HepG2 (cell line): ENCODE measurements at regions not wholly inside any gene's neighbourhood (a gene's known extent, or its start where the extent isn't known, plus 50 kb on each side); places are given as distances from the start of the nearest gene placed in this dataset.
A peak's percentile ranks its signal among the peaks of the same experiment; 100 is the strongest.
"Not testable (repeated sequence)": the region's sequence is repeated elsewhere in the genome, so short reads cannot be mapped to it uniquely, and the experiment has no call there.

ENCODE experiments used
- ATAC-seq: fragments of 200-7000 bp; cut with Tn5 transposase; 3 replicates; pipeline ENCODE4 v1.9.1; 2020; ENCODE audit warnings: mild to moderate bottlenecking, moderate library complexity
- BruUV-seq: library from RNA; stranded (reverse); fragments of 400-500 nt; replicated peaks from 2 replicates; lab custom pipeline; 2021; lab: Mats Ljungman, UMichigan
- CTCF ChIA-PET: fragments of 300-600 bp; formaldehyde crosslinking; extraction: SDS; loops from one replicate; lab custom pipeline; 2021; ENCODE audit warnings: low total read pairs, inconsistent platforms, low intra/inter-chr PET ratio; lab: Yijun Ruan, JAX
- POLR2A ChIA-PET: fragments of 350-600 bp; sonication (Branson Sonifier 250); formaldehyde crosslinking; loops from one replicate; lab custom pipeline; 2020; ENCODE audit warnings: antibody characterized with exemption, inconsistent platforms; lab: Yijun Ruan, JAX
- DNase-seq: peaks from one replicate; pipeline ENCODE4 v3.0.0-alpha.2; 2015; ENCODE audit warnings: low spot score
- FAIRE-seq: peaks from 3 replicates; lab custom pipeline; 2011; peaks lifted over from hg19 to GRCh38; lab: Jason Lieb, UNC
- H2AFZ ChIP-seq: one replicate; pipeline ENCODE4 v1.6.1; 2011; ENCODE audit warnings: low read length, inconsistent platforms
- H3K27ac ChIP-seq: fragments of 300-600 bp; 3 replicates; pipeline ENCODE4 v1.8.0; 2011; ENCODE audit warnings: mixed run types, mild to moderate bottlenecking, mixed read lengths, low read length, inconsistent platforms; ENCODE audit not compliant: insufficient read depth; ENCODE audit errors: extremely low read length
- H3K27me3 ChIP-seq, 2 experiments: fragments of 200-600 bp in 1 of 2; 2 replicates in 1 of 2; 3 replicates in 1 of 2; pipeline versions ENCODE4 v1.6.0 to v1.8.0; 2011; ENCODE audit warnings: low read length in 2 of 2, mild to moderate bottlenecking in 2 of 2, moderate library complexity in 2 of 2, inconsistent platforms in 1 of 2; ENCODE audit not compliant: insufficient read depth in 2 of 2, control insufficient read depth in 1 of 2
- H3K36me3 ChIP-seq, 2 experiments: fragments of 200-600 bp in 1 of 2; replicated peaks in 1 of 2; 2 replicates in 1 of 2; 3 replicates in 1 of 2; pipeline versions ENCODE4 v1.5.1 to v1.8.0; 2011; ENCODE audit warnings: low read length in 2 of 2, inconsistent platforms in 1 of 2; ENCODE audit not compliant: insufficient read depth in 2 of 2, control insufficient read depth in 1 of 2
- H3K4me1 ChIP-seq: 2 replicates; pipeline ENCODE4 v1.5.1; 2012; ENCODE audit warnings: low read length, inconsistent platforms; ENCODE audit not compliant: insufficient read depth
- H3K4me2 ChIP-seq: 2 replicates; pipeline ENCODE4 v1.6.0; 2011; ENCODE audit warnings: low read depth, low read length, inconsistent platforms
- H3K4me3 ChIP-seq, 3 experiments: fragments of 200-600 bp in 1 of 3; sonication (generic), shearing (Covaris generic) in 1 of 3; replicated peaks in 1 of 3; 2 replicates each; pipeline ENCODE4 v1.5.1; 2011 to 2016; ENCODE audit warnings: low read length in 3 of 3, inconsistent platforms in 2 of 3, low read depth in 2 of 3, mild to moderate bottlenecking in 2 of 3, control low read depth in 1 of 3, mixed read lengths in 1 of 3; ENCODE audit not compliant: insufficient read depth in 1 of 3
- H3K79me2 ChIP-seq: one replicate; pipeline ENCODE4 v1.6.1; 2011; ENCODE audit warnings: low read length, inconsistent platforms; ENCODE audit not compliant: insufficient read depth
- H3K9ac ChIP-seq: 2 replicates; pipeline ENCODE4 v1.6.0; 2011; ENCODE audit warnings: mild to moderate bottlenecking, low read depth, low read length, inconsistent platforms; ENCODE audit not compliant: insufficient read depth
- H3K9me3 ChIP-seq: 2 replicates; pipeline ENCODE4 v1.5.1; 2012; ENCODE audit warnings: mild to moderate bottlenecking, low read length
- H4K20me1 ChIP-seq: 2 replicates; pipeline ENCODE4 v1.6.0; 2011; ENCODE audit warnings: inconsistent platforms, mild to moderate bottlenecking, low read length, moderate library complexity; ENCODE audit not compliant: insufficient read depth
- MAFF ChIP-seq: IDR thresholded peaks from 2 replicates; pipeline ENCODE4 v1.6.1; 2011; ENCODE audit warnings: low read depth, low read length, improper control_type of control experiment
- MAFK ChIP-seq, 2 experiments: IDR thresholded peaks in 1 of 2; conservative IDR thresholded peaks in 1 of 2; 2 replicates each; pipeline ENCODE4 v1.6.1; 2011; ENCODE audit warnings: improper control_type of control experiment in 2 of 2, low read length in 2 of 2
- WGBS: methylation state at CpG from one replicate; pipeline ENCODE4 v1.1.6; 2017; ENCODE audit warnings: low lambda C conversion rate; 5-methylcytosine and 5-hydroxymethylcytosine counted together
- in situ Hi-C: cut with HindIII; loops from 2 replicates; pipeline ENCODE4 v1.10.0; 2017; ENCODE audit warnings: low pct_unique_long_range_greater_than_20kb; ENCODE audit not compliant: extremely low pct_ligation_motif_present
- intact Hi-C: fragments of 100-400 bp; cut with micrococcal nuclease; formaldehyde crosslinking; loops from one replicate; pipeline ENCODE4 v1.10.0; 2022; ENCODE audit not compliant: unreplicated experiment
- TF ChIP-seq, protein P1 (sequence below): IDR thresholded peaks from 2 replicates; pipeline ENCODE4 v1.6.1; 2016; ENCODE audit warnings: missing compliant biosample characterization, missing genetic modification reagents, borderline replicate concordance

DNA sequence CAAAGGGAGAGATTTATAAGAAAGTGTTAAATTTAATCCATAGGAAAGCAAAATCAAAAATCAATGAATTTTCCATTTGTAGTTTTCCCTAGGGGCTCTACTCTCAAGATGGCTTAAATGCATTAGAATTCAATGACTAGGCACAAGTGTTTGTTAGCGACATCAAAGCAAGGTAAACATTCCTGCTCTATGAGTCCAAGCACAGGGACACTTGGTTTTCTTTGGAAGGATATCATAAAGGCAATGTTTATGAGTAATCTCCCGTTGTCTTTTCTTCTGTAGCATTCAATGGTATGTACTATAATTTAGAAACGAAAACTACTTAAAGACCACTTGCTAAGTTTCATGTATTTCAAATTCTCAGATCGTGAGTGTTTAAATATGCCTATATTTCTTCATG is 54.8 kb upstream of the ZNF717 start:
- POLR2A ChIA-PET, ATAC-seq, H4K20me1 ChIP-seq, H3K27ac ChIP-seq, H3K9ac ChIP-seq, H3K4me2 ChIP-seq, H2AFZ ChIP-seq, intact Hi-C loops, DNase-seq, CTCF ChIA-PET, H3K4me3 ChIP-seq, H3K27me3 ChIP-seq, in situ Hi-C loops, BruUV-seq, H3K4me1 ChIP-seq, H3K79me2 ChIP-seq, FAIRE-seq, H3K36me3 ChIP-seq: not testable (repeated sequence)
- WGBS: 2% methylated on average over 4 of the region's 4 CpGs
- peaks cover 53% of the 10 kb centered on the region for H3K9me3 ChIP-seq

DNA sequence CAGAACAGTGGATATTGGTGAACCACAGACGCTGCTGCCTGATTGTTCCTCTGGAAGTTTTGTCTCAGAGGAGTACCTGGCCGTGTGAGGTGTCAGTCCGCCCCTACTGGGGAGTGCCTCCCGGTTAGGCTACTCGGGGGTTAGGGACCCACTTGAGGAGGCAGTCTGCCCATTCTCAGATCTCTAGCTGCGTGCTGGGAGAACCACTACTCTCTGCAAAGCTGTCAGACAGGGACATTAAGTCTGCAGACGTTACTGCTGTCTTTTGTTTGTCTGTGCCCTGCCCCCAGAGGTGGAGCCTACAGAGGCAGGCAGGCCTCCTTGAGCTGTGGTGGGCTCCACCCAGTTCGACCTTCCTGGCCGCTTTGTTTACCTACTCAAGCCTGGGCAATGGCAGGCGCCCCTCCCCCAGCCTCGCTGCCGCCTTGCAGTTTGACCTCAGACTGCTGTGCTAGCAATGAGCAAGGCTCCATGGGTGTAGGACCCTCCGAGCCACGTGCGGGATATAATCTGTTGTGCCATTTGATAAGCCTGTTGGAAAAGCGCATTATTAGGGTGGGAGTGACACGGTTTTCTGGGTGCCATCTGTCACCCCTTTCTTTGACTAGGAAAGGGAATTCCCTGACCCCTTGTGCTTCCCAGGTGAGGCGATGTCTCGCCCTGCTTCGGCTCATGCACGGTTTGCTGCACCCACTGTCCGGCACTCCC is 65.1 kb upstream of the ZNF717 start:
- H3K4me1 ChIP-seq, FAIRE-seq, H2AFZ ChIP-seq, in situ Hi-C loops, ATAC-seq, H3K27me3 ChIP-seq, H3K36me3 ChIP-seq, H3K27ac ChIP-seq, intact Hi-C loops, CTCF ChIA-PET, H3K4me2 ChIP-seq, H3K4me3 ChIP-seq, BruUV-seq, H3K9ac ChIP-seq, H3K79me2 ChIP-seq, DNase-seq, H4K20me1 ChIP-seq, POLR2A ChIA-PET: not testable (repeated sequence)
- peaks cover 19% of the 10 kb centered on the region; the same call in 1 of the 2 replicates for H3K9me3 ChIP-seq
- 20% methylated on average over 11 of the region's 22 CpGs for WGBS

DNA sequence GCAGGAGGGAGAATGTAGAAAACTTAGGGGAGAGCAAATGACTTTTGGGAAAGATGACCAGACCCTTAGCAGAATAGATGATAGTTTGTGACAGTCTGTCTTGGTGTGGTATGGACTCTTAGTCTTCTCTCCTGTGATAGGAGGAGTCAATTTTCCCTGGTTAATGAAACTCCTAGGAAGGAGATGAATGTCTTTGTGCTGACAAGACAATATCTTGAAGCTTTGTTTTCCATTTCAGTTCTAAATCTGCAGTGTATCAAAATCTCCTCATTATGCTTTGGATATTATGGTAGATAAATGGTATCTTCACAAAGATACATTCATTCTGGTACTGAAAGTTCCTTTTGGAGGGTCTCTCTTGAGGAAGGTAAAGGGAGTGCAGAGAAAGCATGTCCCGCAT is 77.8 kb upstream of the ZNF717 start:
- intact Hi-C loops (no loop called here), in situ Hi-C loops (no loop called here)
- no peaks in the 10 kb centered on the region for H3K79me2 ChIP-seq
- ATAC-seq: no peak
- H3K27ac ChIP-seq: no peak overlapping the region
- H3K27me3 ChIP-seq: no peaks in the 10 kb centered on the region
- ChIA-PET POLR2A (no interaction called here), CTCF (no interaction called here)
- H2AFZ ChIP-seq: no peak overlapping the region
- no peak overlapping the region for H3K4me2 ChIP-seq
- H4K20me1 ChIP-seq: no peaks in the 10 kb centered on the region
- no peak overlapping the region for H3K9ac ChIP-seq
- peaks cover 63% of the 10 kb centered on the region for H3K9me3 ChIP-seq
- no peak overlapping the region for H3K4me3 ChIP-seq
- no peak for FAIRE-seq
- DNase-seq: no peak
- TF ChIP-seq MAFK (conservative IDR thresholded peaks at IDR 0.05 in 1 of 2, IDR thresholded peaks at IDR 0.05 in 1 of 2; ENCODE audit: low read length in 2 of 2) (peak; percentile 62 to 88; a peak in 3 of 4 replicates), MAFF (peak; percentile 85)
- TF ChIP-seq, protein P1, sequence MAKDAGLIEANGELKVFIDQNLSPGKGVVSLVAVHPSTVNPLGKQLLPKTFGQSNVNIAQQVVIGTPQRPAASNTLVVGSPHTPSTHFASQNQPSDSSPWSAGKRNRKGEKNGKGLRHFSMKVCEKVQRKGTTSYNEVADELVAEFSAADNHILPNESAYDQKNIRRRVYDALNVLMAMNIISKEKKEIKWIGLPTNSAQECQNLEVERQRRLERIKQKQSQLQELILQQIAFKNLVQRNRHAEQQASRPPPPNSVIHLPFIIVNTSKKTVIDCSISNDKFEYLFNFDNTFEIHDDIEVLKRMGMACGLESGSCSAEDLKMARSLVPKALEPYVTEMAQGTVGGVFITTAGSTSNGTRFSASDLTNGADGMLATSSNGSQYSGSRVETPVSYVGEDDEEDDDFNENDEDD: no peak
- no peaks in the 10 kb centered on the region for H3K4me1 ChIP-seq
- no TSS peak for BruUV-seq
- H3K36me3 ChIP-seq: no peaks in the 10 kb centered on the region
- WGBS: 7% methylated on average over 1 of the region's 1 CpG
